HT1080 (cell line): ENCODE measurements at regions not wholly inside any gene's neighbourhood (a gene's known extent, or its start where the extent isn't known, plus 50 kb on each side); places are given as distances from the start of the nearest gene placed in this dataset.
"Not testable (repeated sequence)": the region's sequence is repeated elsewhere in the genome, so short reads cannot be mapped to it uniquely, and the experiment has no call there.

ENCODE experiments used
- DNase-seq: peaks from one replicate; pipeline ENCODE4 v3.0.0-alpha.2; 2015; ENCODE audit warnings: low read depth

DNA sequence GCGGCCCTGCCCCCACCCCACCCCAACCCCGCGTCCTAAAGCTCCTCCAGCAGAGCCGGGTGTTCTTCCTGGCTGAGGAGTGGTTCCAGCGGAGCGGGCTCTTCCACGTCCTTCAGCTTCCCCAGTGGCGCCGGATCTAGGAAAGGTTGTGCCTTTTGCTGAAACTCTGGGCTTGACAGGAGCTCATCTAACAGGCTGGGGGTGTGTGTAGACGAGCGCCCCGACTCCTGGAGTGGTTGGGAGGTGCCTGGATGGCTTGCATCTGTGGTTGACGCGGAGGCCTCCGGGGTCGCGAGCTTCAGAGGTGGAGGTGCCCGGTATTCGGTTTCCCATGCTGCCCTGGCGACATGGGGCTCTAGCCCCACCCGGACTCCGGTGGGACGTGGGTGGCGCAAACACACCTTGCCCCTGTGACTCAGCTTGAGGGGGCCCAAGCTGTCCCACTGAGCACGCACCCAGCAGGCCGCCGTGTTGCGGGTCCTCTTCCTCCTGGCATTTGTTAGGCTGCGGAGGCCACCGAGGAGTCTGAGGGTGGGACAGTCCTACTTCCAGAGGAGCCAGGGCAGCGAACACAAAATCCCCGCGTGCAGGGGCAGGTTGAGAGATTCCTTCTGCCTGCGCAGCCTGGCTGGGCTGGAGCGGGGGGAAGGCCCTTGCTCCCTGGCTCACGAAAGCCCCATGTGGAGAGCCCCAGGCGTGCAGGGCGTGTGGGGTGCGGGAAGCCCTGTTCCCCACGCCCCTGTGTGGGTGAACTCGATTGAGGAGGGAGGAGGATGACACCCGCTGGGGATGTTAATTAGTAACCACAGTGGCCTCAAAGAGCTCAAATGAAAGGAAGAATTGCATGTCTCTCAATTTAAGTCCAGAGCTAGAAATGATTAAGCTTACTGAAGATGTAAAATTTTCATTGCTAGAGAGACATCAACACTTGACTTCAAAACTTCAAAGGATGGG, 3921.7 kb upstream of the OR11H1 start:
- not testable (repeated sequence) for DNase-seq

DNA sequence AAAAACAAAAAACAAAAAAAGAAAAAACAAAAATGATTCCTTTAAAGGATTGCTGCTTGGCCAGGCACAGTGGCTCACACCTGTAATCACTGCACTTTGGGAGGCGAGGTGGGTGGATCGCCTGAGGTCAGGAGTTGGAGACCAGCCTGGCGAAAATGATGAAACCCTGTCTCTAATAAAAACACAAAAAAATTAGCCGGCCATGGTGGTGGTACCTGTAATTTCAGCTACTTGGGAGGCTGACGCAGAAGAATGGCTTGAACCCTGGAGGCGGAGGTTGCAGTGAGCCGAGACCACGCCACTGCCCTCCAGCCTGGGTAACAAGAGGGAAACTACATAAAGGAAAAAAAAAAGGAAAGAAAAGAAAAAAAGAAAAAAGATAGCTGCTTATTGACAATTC, 3920.8 kb upstream of the OR11H1 start:
- not testable (repeated sequence) for DNase-seq

GRCh38 chr22:11608486-11608885, 3919.5 kb upstream of the OR11H1 start:
- DNase-seq = not testable (repeated sequence)

DNA sequence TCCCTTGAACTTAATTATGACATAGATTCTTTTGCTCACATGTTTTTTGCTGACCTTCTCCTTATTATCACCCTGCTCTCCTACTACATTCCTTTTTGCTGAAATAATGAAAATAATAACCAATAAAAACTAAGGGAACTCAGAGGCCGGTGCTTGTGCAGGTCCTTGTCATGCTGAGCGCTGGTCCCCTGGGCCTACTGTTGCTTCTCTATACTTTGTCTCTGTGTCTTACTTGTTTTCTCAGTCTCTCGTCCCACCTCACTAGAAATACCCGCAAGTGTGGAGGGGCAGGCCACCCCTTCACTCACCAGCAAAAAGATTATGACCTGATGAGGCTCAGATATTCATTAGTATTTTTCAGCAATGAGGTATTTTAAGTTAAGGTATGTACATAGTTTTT, 3918.8 kb upstream of the OR11H1 start:
- not testable (repeated sequence) for DNase-seq

DNA sequence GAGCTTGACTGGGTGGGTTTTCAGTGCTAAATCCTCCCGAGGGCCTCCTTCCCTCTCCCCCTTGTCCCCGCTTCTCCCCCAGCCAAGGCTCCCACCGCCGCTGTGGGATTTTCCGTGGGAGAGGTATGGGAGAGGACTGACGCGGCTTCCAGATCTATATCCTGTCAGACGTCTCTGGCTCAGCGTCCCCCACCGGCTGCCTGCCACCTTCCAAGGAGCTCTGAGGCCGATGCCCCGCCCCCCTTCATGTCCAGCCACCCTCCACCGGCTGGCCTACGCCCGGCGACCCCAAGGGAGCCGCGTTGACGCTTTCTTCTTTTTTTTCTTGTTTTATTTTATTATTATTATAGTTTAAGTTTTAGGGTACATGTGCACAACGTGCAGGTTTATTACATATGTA, 3916.7 kb upstream of the OR11H1 start:
- not testable (repeated sequence) for DNase-seq

DNA sequence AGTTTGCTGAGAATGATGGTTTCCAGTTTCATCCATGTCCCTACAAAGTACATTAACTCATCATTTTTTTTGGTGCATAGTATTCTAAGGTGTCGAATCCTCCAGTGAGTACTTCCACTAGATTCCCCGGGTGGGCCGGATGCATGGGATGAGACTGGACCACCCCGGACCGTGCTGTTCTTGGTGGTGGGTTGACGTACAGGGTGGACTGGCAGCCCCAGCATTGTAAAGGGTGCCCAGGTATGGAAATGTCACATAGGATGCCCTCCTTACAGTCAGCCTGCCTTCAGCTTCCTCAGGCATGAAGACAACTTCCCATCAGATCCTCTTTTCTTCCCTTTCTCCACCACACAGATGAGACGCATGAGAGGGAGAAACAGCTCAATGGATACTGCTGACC, 3916.1 kb upstream of the OR11H1 start:
- DNase-seq = not testable (repeated sequence)

DNA sequence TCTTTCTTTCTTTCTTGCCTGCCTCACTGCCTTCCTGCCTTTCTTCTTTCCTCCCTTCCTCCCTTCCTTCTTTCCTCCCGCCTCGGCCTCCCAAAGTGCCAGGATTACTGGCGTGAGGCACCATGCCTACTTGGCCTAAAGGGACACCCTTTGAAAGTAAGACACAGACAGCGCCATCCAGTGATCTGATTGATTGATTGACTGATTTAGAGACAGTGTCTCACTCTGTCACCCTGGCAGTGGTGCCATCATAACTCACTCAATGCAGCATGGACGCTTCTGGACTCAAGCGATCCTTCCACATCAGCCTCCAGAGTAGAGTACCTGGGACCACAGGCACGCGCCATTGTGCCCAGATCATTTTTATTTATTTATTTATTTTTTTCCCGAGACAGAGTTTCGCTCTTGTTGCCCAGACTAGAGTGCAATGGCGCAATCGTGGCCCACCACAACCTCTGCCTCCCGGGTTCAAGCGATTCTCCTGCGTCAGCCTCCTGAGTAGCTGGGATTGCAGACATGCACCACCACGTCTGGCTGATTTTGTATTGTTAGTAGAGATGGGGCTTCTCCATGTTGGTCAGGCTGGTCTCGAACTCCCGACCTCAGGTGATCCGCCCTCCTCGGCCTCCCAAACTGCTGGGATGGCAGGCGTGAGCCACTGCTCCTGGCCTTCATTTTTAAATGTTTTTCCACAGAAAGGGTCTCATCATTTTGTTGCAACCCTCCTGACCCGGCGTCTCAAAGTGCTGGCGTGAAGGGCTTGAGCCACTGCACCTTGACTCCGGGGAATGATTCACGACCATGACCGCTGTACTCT, 3914.7 kb upstream of the OR11H1 start:
- DNase-seq = not testable (repeated sequence)

- DNase-seq = no peak
Observed at GRCh38 chr22:11613898-11614755, 3913.9 kb upstream of the OR11H1 start.

DNA sequence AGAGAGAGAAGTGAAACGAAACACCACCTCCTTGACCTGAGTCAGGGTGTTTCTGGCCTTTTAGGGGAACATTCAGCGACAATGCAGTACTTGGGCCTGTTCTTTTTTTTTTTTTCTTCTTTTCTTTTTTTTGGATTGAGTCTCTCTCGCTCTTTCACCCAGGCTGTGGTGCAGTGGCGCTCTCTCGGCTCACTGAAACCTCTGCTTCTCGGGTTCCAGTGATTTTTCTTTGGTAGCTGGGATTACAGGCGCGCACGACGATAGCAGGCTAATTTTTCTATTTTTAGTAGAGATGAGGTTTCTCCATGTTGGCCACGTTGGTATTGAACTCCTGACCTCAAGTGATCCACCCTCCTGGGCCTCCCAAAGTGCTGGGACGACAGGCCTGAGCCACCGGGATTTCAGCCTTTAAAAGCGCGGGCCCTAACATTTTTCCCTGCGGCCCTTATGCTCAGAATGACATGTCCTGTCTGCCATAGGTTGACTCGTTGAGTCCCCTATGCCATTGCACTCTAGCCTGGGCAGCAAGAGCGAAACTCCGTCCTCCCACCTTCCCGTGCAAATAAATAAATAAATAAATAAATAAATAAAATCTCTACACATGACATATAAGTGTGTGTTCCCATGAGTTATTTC, 3913.1 kb upstream of the OR11H1 start:
- DNase-seq = not testable (repeated sequence)

- no peak for DNase-seq
Observed at GRCh38 chr22:11616811-11617210, 3911.2 kb upstream of the OR11H1 start.

GRCh38 chr22:11618322-11618662, 3909.7 kb upstream of the OR11H1 start:
- DNase-seq = not testable (repeated sequence)

DNA sequence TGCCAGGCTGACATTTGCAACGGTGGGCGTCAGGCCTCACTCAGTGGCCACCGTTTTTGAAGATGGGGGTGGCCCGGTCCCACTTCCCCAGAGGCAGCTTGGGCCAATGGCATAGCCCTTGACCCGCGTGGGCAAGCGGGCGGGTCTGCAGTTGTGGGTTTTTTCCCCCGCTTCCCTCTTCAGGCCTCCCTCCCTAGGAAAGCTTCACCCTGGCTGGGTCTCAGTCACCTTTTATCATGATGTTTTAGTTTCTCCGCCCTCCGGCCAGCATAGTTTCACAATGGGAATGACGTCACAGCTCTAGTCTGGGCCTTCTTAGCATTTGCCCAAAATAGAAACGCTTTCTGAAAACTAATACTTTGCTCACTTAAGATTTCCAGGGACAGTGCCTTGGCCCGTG, 3909.3 kb upstream of the OR11H1 start:
- DNase-seq = peak; percentile 34

DNA sequence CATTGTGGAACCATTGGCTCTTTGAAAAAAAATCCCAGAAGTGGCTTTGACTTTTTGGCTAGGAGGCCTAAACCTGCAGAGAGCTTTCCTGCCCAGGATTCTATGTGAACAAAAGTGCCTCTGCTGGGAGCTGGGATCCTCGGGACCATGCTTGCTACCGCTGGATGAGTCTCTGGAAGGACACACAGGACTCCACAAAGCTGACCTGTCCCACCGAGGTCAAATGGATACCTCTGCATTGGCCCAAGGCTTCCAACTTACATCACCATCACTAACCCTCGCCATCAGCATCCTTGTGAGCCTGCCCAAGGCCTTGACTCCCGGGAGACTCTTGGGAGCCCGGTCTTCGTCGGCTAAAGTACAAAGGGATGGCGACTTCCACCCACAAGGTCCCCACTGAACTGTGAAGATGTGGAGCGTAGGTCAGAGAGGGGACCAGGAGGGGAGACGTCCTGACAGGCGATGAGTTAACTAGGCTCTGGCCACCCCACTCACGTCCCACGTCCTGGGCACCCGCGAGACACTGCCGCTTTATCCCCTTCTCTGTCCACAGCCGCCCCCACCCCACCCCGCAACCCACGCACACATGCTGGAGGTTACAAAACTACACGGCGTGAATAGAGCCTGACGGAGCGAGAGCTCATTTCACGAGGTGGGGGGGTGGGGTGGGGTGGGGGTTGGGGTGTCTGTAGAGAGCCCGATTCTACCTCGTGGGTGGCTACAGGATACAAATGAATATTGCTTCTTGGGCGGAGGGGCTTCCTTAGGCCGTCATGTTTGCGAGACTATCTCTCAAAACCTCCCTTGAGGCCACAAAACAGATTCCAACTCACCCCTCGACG, 3906.8 kb upstream of the OR11H1 start:
- not testable (repeated sequence) for DNase-seq

DNA sequence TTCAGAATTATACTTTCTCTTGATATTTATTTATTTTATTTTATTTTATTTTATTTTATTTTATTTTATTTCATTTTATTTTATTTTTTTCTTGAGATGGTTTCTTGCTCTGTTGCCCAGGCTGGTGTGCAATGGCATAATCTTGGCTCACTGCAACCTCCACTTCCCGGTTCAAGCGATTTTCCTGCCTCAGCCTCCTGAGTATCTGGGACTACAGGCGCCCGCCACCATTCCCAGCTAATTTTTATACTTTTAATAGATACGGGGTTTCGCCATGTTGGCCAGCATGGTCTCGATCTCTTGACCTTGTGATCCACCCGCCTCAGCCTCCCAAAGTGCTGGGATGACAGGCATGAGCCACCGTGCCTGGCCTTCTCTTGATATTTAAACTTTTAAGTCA, 3905.2 kb upstream of the OR11H1 start:
- DNase-seq = not testable (repeated sequence)

- DNase-seq = not testable (repeated sequence)
Observed at GRCh38 chr22:11625711-11626421, 3902.1 kb upstream of the OR11H1 start.

GRCh38 chr22:11626422-11626773, 3901.6 kb upstream of the OR11H1 start:
- no peak for DNase-seq

GRCh38 chr22:11627036-11627435, 3901.0 kb upstream of the OR11H1 start:
- not testable (repeated sequence) for DNase-seq

DNA sequence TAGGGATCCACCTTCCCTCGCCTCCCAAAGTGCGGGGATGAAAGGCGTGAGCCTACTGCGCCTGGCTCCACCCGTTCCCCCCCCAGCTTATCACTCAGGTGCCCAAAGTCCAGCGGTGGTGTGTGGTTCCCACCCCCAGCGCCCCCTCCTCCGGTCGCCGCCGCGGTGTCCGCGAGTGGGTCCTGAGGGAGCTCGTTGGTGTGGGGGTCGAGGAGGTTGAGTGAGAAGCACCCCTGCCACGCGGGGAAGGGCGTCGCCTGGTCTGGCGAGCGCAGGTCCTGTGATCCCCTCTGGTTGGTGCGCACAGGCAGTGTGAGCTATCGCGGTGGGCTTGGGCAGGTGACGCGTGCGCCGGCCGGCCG, 3900.6 kb upstream of the OR11H1 start:
- no peak for DNase-seq
